ENCODE measurements at regions not wholly inside any gene's neighbourhood (a gene's known extent, or its start where the extent isn't known, plus 50 kb on each side); places are given as distances from the start of the nearest gene placed in this dataset.
"Not testable (repeated sequence)": the region's sequence is repeated elsewhere in the genome, so short reads cannot be mapped to it uniquely, and the experiment has no call there.

DNA sequence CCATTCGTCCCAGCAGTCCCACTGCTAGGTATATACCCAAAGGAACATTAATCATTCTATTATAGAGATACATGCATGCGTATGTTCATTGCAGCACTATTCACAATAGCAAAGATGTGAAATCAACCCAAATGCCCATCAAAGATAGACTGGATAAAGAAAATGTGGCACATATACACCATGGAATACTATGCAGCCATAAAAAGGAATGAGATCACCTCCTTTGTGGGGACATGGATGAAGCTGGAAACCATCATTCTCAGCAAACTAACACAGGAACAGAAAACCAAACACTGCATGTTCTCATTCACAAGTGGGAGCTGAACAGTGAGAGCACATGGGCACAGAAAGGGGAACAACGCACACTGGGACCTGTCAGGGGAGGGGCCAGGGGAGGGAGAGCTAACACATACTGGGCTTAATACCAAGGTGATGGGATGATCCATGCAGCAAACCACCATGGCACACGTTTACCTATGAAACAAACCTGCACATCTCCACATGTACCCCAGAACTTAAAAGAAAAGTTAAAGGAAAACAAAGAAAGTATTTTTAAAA, 183.3 kb upstream of the PFKP start:
- H3K4me3 ChIP-seq; H3K27me3 ChIP-seq (ENCODE audit: insufficient read depth); H3K27ac ChIP-seq (ENCODE audit: low read depth); H2AFZ ChIP-seq; H3F3A ChIP-seq (replicated peaks; ENCODE audit: low read depth); H3K79me2 ChIP-seq (replicated peaks; ENCODE audit: insufficient read depth); H3K4me1 Mint-ChIP-seq; H3K27ac Mint-ChIP-seq; H3K4me2 ChIP-seq; H3K4me1 ChIP-seq (ENCODE audit: insufficient read depth); H3K27me3 Mint-ChIP-seq (ENCODE audit: insufficient read depth, low read depth, poor library complexity); H4K20me1 ChIP-seq (replicated peaks; ENCODE audit: insufficient read depth); DNase-seq (ENCODE audit: low spot score); H3K9me3 Mint-ChIP-seq; H3K9me2 ChIP-seq (ENCODE audit: insufficient read depth); H3K4me3 Mint-ChIP-seq; ATAC-seq; H3K36me3 ChIP-seq (ENCODE audit: insufficient read depth); H3K36me3 Mint-ChIP-seq (ENCODE audit: low read depth): not testable (repeated sequence)

DNA sequence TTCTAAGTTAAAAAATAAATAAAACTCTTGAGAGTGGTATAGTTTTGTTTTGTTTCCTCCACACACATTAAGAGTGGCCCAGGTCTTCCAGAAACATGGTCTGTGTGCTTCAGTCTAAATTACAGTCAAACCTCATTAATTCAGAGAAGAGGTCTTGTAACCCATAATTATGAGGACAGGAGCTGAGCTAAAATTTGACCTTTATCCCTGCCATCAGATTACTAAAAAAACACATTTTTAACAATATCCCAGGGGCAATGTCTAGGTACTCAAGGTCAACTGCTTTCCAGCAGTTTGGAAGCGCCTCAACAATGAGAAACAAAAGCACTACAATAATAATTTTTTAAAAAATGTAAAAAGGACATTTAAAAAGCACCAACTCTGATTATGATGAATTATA, 184.1 kb upstream of the PFKP start:
- Histone ChIP-seq H3K79me2 (replicated peaks; ENCODE audit: insufficient read depth) (no peaks in the 10 kb centered on the region), H3K4me3 (no peak overlapping the region), H3K27ac (ENCODE audit: low read depth) (no peak overlapping the region), H3K4me1 (ENCODE audit: insufficient read depth) (no peaks in the 10 kb centered on the region), H4K20me1 (replicated peaks; ENCODE audit: insufficient read depth) (no peaks in the 10 kb centered on the region), H3K9me2 (ENCODE audit: insufficient read depth) (no peaks in the 10 kb centered on the region), H3K27me3 (ENCODE audit: insufficient read depth) (no peaks in the 10 kb centered on the region), H2AFZ (no peak overlapping the region), H3K36me3 (ENCODE audit: insufficient read depth) (no peaks in the 10 kb centered on the region), H3F3A (replicated peaks; ENCODE audit: low read depth) (no peaks in the 10 kb centered on the region), H3K4me2 (no peak overlapping the region)
- no peaks in the 10 kb centered on the region for H3K27me3 Mint-ChIP-seq (ENCODE audit: insufficient read depth, low read depth, poor library complexity)
- H3K36me3 Mint-ChIP-seq (ENCODE audit: low read depth): no peaks in the 10 kb centered on the region
- DNase-seq (ENCODE audit: low spot score) (no peak), ATAC-seq (no peak)
- no peak overlapping the region for H3K27ac Mint-ChIP-seq
- H3K9me3 Mint-ChIP-seq: no peaks in the 10 kb centered on the region
- H3K4me1 Mint-ChIP-seq: no peaks in the 10 kb centered on the region
- no peak overlapping the region for H3K4me3 Mint-ChIP-seq
- TF ChIP-seq, protein P1, sequence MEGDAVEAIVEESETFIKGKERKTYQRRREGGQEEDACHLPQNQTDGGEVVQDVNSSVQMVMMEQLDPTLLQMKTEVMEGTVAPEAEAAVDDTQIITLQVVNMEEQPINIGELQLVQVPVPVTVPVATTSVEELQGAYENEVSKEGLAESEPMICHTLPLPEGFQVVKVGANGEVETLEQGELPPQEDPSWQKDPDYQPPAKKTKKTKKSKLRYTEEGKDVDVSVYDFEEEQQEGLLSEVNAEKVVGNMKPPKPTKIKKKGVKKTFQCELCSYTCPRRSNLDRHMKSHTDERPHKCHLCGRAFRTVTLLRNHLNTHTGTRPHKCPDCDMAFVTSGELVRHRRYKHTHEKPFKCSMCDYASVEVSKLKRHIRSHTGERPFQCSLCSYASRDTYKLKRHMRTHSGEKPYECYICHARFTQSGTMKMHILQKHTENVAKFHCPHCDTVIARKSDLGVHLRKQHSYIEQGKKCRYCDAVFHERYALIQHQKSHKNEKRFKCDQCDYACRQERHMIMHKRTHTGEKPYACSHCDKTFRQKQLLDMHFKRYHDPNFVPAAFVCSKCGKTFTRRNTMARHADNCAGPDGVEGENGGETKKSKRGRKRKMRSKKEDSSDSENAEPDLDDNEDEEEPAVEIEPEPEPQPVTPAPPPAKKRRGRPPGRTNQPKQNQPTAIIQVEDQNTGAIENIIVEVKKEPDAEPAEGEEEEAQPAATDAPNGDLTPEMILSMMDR (conservative IDR thresholded peaks at IDR 0.05; ENCODE audit: low read depth in 2 of 2): no peak
- TF ChIP-seq JUNB (IDR thresholded peaks at IDR 0.05; ENCODE audit: unreplicated experiment) (no peak), EZH2 (IDR thresholded peaks at IDR 0.05; ENCODE audit: low read depth, unreplicated experiment) (no peak), ZNF331 (CRISPR knock-in tag; IDR thresholded peaks at IDR 0.05; ENCODE audit: low read depth) (no peak)
- TF ChIP-seq, protein P2, sequence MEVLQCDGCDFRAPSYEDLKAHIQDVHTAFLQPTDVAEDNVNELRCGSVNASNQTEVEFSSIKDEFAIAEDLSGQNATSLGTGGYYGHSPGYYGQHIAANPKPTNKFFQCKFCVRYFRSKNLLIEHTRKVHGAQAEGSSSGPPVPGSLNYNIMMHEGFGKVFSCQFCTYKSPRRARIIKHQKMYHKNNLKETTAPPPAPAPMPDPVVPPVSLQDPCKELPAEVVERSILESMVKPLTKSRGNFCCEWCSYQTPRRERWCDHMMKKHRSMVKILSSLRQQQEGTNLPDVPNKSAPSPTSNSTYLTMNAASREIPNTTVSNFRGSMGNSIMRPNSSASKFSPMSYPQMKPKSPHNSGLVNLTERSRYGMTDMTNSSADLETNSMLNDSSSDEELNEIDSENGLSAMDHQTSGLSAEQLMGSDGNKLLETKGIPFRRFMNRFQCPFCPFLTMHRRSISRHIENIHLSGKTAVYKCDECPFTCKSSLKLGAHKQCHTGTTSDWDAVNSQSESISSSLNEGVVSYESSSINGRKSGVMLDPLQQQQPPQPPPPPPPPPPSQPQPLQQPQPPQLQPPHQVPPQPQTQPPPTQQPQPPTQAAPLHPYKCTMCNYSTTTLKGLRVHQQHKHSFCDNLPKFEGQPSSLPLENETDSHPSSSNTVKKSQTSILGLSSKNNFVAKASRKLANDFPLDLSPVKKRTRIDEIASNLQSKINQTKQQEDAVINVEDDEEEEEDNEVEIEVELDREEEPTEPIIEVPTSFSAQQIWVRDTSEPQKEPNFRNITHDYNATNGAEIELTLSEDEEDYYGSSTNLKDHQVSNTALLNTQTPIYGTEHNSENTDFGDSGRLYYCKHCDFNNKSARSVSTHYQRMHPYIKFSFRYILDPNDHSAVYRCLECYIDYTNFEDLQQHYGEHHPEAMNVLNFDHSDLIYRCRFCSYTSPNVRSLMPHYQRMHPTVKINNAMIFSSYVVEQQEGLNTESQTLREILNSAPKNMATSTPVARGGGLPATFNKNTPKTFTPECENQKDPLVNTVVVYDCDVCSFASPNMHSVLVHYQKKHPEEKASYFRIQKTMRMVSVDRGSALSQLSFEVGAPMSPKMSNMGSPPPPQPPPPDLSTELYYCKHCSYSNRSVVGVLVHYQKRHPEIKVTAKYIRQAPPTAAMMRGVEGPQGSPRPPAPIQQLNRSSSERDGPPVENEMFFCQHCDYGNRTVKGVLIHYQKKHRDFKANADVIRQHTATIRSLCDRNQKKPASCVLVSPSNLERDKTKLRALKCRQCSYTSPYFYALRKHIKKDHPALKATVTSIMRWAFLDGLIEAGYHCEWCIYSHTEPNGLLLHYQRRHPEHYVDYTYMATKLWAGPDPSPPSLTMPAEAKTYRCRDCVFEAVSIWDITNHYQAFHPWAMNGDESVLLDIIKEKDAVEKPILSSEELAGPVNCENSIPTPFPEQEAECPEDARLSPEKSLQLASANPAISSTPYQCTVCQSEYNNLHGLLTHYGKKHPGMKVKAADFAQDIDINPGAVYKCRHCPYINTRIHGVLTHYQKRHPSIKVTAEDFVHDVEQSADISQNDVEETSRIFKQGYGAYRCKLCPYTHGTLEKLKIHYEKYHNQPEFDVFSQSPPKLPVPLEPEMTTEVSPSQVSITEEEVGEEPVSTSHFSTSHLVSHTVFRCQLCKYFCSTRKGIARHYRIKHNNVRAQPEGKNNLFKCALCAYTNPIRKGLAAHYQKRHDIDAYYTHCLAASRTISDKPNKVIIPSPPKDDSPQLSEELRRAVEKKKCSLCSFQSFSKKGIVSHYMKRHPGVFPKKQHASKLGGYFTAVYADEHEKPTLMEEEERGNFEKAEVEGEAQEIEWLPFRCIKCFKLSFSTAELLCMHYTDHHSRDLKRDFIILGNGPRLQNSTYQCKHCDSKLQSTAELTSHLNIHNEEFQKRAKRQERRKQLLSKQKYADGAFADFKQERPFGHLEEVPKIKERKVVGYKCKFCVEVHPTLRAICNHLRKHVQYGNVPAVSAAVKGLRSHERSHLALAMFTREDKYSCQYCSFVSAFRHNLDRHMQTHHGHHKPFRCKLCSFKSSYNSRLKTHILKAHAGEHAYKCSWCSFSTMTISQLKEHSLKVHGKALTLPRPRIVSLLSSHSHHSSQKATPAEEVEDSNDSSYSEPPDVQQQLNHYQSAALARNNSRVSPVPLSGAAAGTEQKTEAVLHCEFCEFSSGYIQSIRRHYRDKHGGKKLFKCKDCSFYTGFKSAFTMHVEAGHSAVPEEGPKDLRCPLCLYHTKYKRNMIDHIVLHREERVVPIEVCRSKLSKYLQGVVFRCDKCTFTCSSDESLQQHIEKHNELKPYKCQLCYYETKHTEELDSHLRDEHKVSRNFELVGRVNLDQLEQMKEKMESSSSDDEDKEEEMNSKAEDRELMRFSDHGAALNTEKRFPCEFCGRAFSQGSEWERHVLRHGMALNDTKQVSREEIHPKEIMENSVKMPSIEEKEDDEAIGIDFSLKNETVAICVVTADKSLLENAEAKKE (CRISPR knock-in tag; IDR thresholded peaks at IDR 0.05): no peak
